HepG2 (cell line): ENCODE measurements at regions not wholly inside any gene's neighbourhood (a gene's known extent, or its start where the extent isn't known, plus 50 kb on each side); places are given as distances from the start of the nearest gene placed in this dataset.
A peak's percentile ranks its signal among the peaks of the same experiment; 100 is the strongest.

Experiments
- ATAC-seq: fragments of 200-7000 bp; cut with Tn5 transposase; 3 replicates; pipeline ENCODE4 v1.9.1; 2020; ENCODE audit warnings: mild to moderate bottlenecking, moderate library complexity
- BruUV-seq: library from RNA; stranded (reverse); fragments of 400-500 nt; replicated peaks from 2 replicates; lab custom pipeline; 2021; lab: Mats Ljungman, UMichigan
- CTCF ChIA-PET: fragments of 300-600 bp; formaldehyde crosslinking; extraction: SDS; loops from one replicate; lab custom pipeline; 2021; ENCODE audit warnings: low total read pairs, inconsistent platforms, low intra/inter-chr PET ratio; lab: Yijun Ruan, JAX
- POLR2A ChIA-PET: fragments of 350-600 bp; sonication (Branson Sonifier 250); formaldehyde crosslinking; loops from one replicate; lab custom pipeline; 2020; ENCODE audit warnings: antibody characterized with exemption, inconsistent platforms; lab: Yijun Ruan, JAX
- DNase-seq: peaks from one replicate; pipeline ENCODE4 v3.0.0-alpha.2; 2015; ENCODE audit warnings: low spot score
- FAIRE-seq: peaks from 3 replicates; lab custom pipeline; 2011; peaks lifted over from hg19 to GRCh38; lab: Jason Lieb, UNC
- H2AFZ ChIP-seq: one replicate; pipeline ENCODE4 v1.6.1; 2011; ENCODE audit warnings: low read length, inconsistent platforms
- H3K27ac ChIP-seq: fragments of 300-600 bp; 3 replicates; pipeline ENCODE4 v1.8.0; 2011; ENCODE audit warnings: mixed run types, mild to moderate bottlenecking, mixed read lengths, low read length, inconsistent platforms; ENCODE audit not compliant: insufficient read depth; ENCODE audit errors: extremely low read length
- H3K27me3 ChIP-seq, 2 experiments: fragments of 200-600 bp in 1 of 2; 2 replicates in 1 of 2; 3 replicates in 1 of 2; pipeline versions ENCODE4 v1.6.0 to v1.8.0; 2011; ENCODE audit warnings: low read length in 2 of 2, mild to moderate bottlenecking in 2 of 2, moderate library complexity in 2 of 2, inconsistent platforms in 1 of 2; ENCODE audit not compliant: insufficient read depth in 2 of 2, control insufficient read depth in 1 of 2
- H3K36me3 ChIP-seq, 2 experiments: fragments of 200-600 bp in 1 of 2; replicated peaks in 1 of 2; 2 replicates in 1 of 2; 3 replicates in 1 of 2; pipeline versions ENCODE4 v1.5.1 to v1.8.0; 2011; ENCODE audit warnings: low read length in 2 of 2, inconsistent platforms in 1 of 2; ENCODE audit not compliant: insufficient read depth in 2 of 2, control insufficient read depth in 1 of 2
- H3K4me1 ChIP-seq: 2 replicates; pipeline ENCODE4 v1.5.1; 2012; ENCODE audit warnings: low read length, inconsistent platforms; ENCODE audit not compliant: insufficient read depth
- H3K4me2 ChIP-seq: 2 replicates; pipeline ENCODE4 v1.6.0; 2011; ENCODE audit warnings: low read depth, low read length, inconsistent platforms
- H3K4me3 ChIP-seq, 3 experiments: fragments of 200-600 bp in 1 of 3; sonication (generic), shearing (Covaris generic) in 1 of 3; replicated peaks in 1 of 3; 2 replicates each; pipeline ENCODE4 v1.5.1; 2011 to 2016; ENCODE audit warnings: low read length in 3 of 3, inconsistent platforms in 2 of 3, low read depth in 2 of 3, mild to moderate bottlenecking in 2 of 3, control low read depth in 1 of 3, mixed read lengths in 1 of 3; ENCODE audit not compliant: insufficient read depth in 1 of 3
- H3K79me2 ChIP-seq: one replicate; pipeline ENCODE4 v1.6.1; 2011; ENCODE audit warnings: low read length, inconsistent platforms; ENCODE audit not compliant: insufficient read depth
- H3K9ac ChIP-seq: 2 replicates; pipeline ENCODE4 v1.6.0; 2011; ENCODE audit warnings: mild to moderate bottlenecking, low read depth, low read length, inconsistent platforms; ENCODE audit not compliant: insufficient read depth
- H3K9me3 ChIP-seq: 2 replicates; pipeline ENCODE4 v1.5.1; 2012; ENCODE audit warnings: mild to moderate bottlenecking, low read length
- H4K20me1 ChIP-seq: 2 replicates; pipeline ENCODE4 v1.6.0; 2011; ENCODE audit warnings: inconsistent platforms, mild to moderate bottlenecking, low read length, moderate library complexity; ENCODE audit not compliant: insufficient read depth
- BORCS8-MEF2B ChIP-seq: sonication (generic); formaldehyde crosslinking; IDR thresholded peaks from 2 replicates; pipeline ENCODE4 v1.8.0; 2022; ENCODE audit warnings: mild to moderate bottlenecking, missing genetic modification reagents
- HNF1A ChIP-seq, 2 experiments: sonication (generic) in 1 of 2; formaldehyde crosslinking in 1 of 2; IDR thresholded peaks; 2 replicates each; pipeline versions ENCODE4 v1.4.0 to v1.6.1; 2016 to 2020; ENCODE audit warnings: borderline replicate concordance in 1 of 2, low read depth in 1 of 2, mild to moderate bottlenecking in 1 of 2, missing genetic modification reagents in 1 of 2
- PHF21A ChIP-seq: sonication (generic); formaldehyde crosslinking; IDR thresholded peaks from 2 replicates; pipeline ENCODE4 v1.5.0; 2020; ENCODE audit warnings: mild to moderate bottlenecking, missing genetic modification reagents
- SP140L ChIP-seq: sonication (generic); formaldehyde crosslinking; IDR thresholded peaks from 2 replicates; pipeline ENCODE4 v1.4.0; 2020; ENCODE audit warnings: missing genetic modification reagents, borderline replicate concordance
- TMF1 ChIP-seq: sonication (generic); formaldehyde crosslinking; IDR thresholded peaks from 2 replicates; pipeline ENCODE4 v1.8.1; 2022; ENCODE audit warnings: low read depth, missing genetic modification reagents
- TP53 ChIP-seq: sonication (generic); formaldehyde crosslinking; conservative IDR thresholded peaks from 2 replicates; pipeline ENCODE4 v1.4.0; 2020; ENCODE audit warnings: missing genetic modification reagents
- ZFP37 ChIP-seq: sonication (generic); formaldehyde crosslinking; IDR thresholded peaks from 2 replicates; pipeline ENCODE4 v1.4.0; 2020; ENCODE audit warnings: missing genetic modification reagents, borderline replicate concordance
- ZNF329 ChIP-seq: sonication (generic); formaldehyde crosslinking; IDR thresholded peaks from 2 replicates; pipeline ENCODE4 v1.9.0; 2021; ENCODE audit warnings: low read depth, mild to moderate bottlenecking, missing genetic modification reagents
- ZNF709 ChIP-seq: sonication (generic); formaldehyde crosslinking; IDR thresholded peaks from 2 replicates; pipeline ENCODE4 v1.5.0; 2020; ENCODE audit warnings: mild to moderate bottlenecking, missing genetic modification reagents
- WGBS: methylation state at CpG from one replicate; pipeline ENCODE4 v1.1.6; 2017; ENCODE audit warnings: low lambda C conversion rate; 5-methylcytosine and 5-hydroxymethylcytosine counted together
- in situ Hi-C: cut with HindIII; loops from 2 replicates; pipeline ENCODE4 v1.10.0; 2017; ENCODE audit warnings: low pct_unique_long_range_greater_than_20kb; ENCODE audit not compliant: extremely low pct_ligation_motif_present
- intact Hi-C: fragments of 100-400 bp; cut with micrococcal nuclease; formaldehyde crosslinking; loops from one replicate; pipeline ENCODE4 v1.10.0; 2022; ENCODE audit not compliant: unreplicated experiment

- no peak for TF ChIP-seq HNF1A (IDR thresholded peaks at IDR 0.05; ENCODE audit: low read depth)
- no peak for TF ChIP-seq HNF1A (CRISPR knock-in tag; IDR thresholded peaks at IDR 0.05; ENCODE audit: borderline replicate concordance)
- TF ChIP-seq TMF1 (CRISPR knock-in tag), result no peak
- no peak for TF ChIP-seq BORCS8-MEF2B (CRISPR knock-in tag)
- no peak for TF ChIP-seq SP140L (CRISPR knock-in tag)
- no peak for TF ChIP-seq ZNF709 (CRISPR knock-in tag)
- TF ChIP-seq TP53 (CRISPR knock-in tag), result no peak
- TF ChIP-seq ZFP37 (CRISPR knock-in tag), result no peak
Observed at GRCh38 chr16:80463751-80464495, 76.9 kb upstream of the DYNLRB2 start (continued).

GRCh38 chr16:80463326-80463725 is 77.5 kb upstream of the DYNLRB2 start:
- CTCF ChIA-PET, result no interaction called here
- TF ChIP-seq PHF21A, result peak; percentile 13; the same call in 1 of the 2 replicates
- no peak for TF ChIP-seq ZNF329 (CRISPR knock-in tag)
- TF ChIP-seq TP53 (CRISPR knock-in tag), result no peak
- Histone ChIP-seq H3K9me3 (no peaks in the 10 kb centered on the region), H3K36me3 (no peaks in the 10 kb centered on the region), H3K9ac (no peak overlapping the region), H3K4me2 (peak overlapping the region; percentile 34; the same call in 1 of the 2 replicates), H2AFZ (no peak overlapping the region), H3K4me3 (no peak overlapping the region), H4K20me1 (no peaks in the 10 kb centered on the region), H3K79me2 (no peaks in the 10 kb centered on the region), H3K27ac (no peak overlapping the region), H3K27me3 (peaks cover 0 to 28% of the 10 kb centered on the region in 2 experiments; a peak in 4 of 5 replicates), H3K4me1 (peaks cover 42% of the 10 kb centered on the region)
- ATAC-seq (no peak), FAIRE-seq (no peak), DNase-seq (no peak)
- WGBS, result 6% methylated on average over 2 of the region's 2 CpGs
- POLR2A ChIA-PET, result no interaction called here
- in situ Hi-C loops (no loop called here), intact Hi-C loops (loop anchor here (10.0 kb wide), 1 partner anchor 369 kb away; no protein-coding TSS in a partner anchor)
- no TSS peak for BruUV-seq
